GM12878 (cell line): ENCODE measurements at regions not wholly inside any gene's neighbourhood (a gene's known extent, or its start where the extent isn't known, plus 50 kb on each side); places are given as distances from the start of the nearest gene placed in this dataset.

Experiments
- KAT2A ChIP-seq: conservative IDR thresholded peaks from 2 replicates; pipeline ENCODE4 v1.6.1; 2011; ENCODE audit warnings: low read depth, low read length; ENCODE audit not compliant: control insufficient read depth
- POLR2AphosphoS5 ChIP-seq: IDR thresholded peaks from 2 replicates; pipeline ENCODE4 v1.6.1; 2011; ENCODE audit warnings: mild to moderate bottlenecking, low read length, inconsistent platforms

- TF ChIP-seq KAT2A: no peak
- no peak for TF ChIP-seq POLR2AphosphoS5
These were observed 59.5 kb upstream of the FAM20C start for GRCh38 chr7:132899-133298.
